HG03097 (cell line): ENCODE measurements at regions not wholly inside any gene's neighbourhood (a gene's known extent, or its start where the extent isn't known, plus 50 kb on each side); places are given as distances from the start of the nearest gene placed in this dataset.

Experiments
- ATAC-seq: cut with Tn5 transposase; IDR thresholded peaks from one replicate; pipeline ENCODE4 v1.9.1; 2021; ENCODE audit not compliant: unreplicated experiment, low FRiP score

DNA sequence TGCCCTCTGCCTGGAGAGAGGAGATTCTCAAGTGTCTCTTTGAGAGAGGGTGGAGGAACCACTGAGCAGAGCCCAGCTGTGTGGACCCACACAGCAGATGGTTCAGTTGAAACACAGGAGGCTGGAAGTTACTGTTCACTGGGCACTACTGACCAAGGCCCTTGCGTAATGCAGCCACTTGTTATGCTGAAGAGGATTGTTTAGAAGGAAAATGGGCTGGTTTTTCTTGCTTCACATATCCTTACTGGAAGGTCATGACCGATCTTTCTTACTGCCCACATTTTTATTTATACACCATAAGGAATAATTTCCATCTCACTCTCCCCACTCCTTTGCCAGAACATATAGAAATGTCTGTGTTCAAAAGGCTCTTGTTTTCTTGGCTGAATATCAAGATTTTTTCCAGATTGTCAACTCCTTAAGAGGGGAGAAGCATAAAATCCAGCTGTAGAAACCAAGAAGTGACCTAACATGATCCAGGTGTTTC lies 375.1 kb upstream of the DDHD1 start:
- ATAC-seq: no peak

DNA sequence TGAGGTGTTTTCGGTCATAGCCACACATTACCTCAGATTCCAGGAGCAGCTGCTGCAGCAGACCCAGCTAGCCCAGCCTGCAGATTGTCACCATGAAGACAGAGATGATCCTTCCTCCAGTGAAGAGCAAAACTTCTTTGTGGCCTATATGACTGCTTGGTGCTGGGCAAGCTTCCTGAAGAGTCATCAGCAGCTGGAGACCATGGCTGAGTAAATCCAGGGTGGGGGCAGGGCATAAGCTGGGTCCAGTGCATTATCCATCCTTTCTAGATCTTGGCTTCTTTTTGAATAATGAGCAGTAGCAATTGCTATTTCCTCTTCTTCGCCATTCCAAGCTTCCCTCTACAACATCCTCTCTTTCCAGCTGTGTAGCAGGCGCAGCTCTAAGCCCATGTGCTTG lies 373.1 kb upstream of the DDHD1 start:
- no peak for ATAC-seq

DNA sequence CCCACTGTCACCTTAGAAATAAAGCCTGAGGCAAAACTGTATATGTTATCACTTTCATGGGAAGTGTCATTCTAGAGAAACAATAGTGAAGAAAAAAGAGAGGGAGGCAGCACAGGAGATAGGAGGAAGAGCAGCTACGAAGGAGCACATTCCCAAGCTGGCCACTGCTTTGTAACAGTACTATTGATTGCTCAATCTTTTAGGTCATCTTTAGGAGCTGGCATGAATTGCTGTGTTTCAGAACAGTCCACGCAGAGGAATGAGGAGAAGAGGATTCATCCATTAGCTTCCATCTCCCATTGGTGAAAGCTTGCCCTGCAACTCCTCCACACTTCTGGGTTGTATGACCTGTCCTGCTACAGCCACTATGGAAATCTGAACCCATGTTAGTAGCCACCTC lies 372.5 kb upstream of the DDHD1 start:
- ATAC-seq: no peak

DNA sequence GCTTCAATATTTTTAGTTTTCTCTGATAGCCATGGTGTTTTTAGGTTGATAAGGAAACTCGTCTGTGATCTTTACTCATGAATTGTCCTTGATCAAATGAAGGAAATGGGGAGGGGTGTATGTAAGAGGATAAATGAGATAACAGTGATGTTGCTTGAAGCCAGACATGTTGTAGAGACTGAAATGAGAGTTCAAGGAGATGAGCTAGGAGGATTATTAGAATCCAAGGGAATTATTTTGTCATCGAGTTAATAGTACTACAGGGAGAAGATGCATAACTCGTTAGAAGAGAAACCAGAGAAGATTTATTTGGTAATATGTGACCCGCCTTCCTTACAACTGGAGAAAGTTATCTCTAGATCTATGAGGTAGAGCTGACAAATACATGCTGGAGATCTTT lies 371.3 kb upstream of the DDHD1 start:
- no peak for ATAC-seq

DNA sequence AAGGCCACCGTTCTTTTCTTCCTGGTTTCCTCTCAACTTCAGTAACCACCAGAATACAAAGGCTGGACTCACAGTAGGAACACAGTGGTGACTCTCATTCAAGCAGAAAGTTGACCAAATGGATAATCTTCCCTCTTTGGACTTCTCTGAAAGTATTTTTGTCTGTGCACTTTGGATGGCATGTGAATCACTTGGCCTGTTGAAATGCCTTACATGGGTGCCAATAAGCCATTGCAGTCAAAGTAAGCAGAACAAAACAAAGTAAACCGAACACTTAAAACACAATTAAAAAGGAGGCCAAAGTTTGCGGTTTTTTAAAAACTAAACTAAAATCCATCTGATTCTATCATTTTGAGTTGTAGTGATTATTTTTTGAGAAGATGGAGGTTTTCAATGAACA lies 370.1 kb upstream of the DDHD1 start:
- no peak for ATAC-seq

DNA sequence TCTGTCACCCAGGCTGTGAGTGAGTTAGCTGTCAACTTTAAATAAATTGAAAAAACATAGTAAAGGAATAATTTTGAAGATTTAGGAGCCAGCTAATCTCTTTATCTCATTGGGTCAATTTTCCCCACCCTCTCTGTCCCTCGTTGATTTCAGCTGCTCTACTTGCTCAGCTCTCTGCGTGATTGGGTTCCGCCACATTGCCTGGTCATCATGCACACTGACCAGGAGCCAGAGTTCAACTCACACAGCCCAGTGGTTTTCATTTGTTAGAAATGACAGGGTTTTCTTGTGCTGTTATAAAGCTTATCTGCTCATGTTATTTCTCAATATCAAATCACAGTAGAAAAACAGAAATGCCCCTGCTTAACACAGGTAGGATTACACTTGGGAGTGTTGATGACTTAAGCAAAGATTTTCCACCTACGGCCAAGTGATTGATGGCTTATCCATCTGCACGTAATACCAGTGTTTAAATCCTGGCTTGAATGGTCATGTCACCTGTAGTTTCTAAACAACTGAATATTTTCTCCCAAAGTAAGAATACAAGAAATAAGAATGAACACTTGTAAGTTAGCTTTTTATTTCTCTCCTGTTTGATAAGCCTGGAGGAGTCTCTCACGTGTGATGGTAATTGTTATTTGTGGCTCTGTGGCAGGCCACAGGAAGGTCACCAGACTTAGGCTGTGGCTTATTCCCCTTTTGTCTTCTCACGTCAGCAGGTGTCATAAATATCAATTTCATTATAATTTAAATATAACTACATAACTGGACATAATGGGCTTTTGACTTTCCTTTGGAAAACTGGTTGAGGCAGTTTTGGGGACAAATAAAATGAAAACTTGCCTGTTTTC lies 367.2 kb upstream of the DDHD1 start:
- no peak for ATAC-seq

DNA sequence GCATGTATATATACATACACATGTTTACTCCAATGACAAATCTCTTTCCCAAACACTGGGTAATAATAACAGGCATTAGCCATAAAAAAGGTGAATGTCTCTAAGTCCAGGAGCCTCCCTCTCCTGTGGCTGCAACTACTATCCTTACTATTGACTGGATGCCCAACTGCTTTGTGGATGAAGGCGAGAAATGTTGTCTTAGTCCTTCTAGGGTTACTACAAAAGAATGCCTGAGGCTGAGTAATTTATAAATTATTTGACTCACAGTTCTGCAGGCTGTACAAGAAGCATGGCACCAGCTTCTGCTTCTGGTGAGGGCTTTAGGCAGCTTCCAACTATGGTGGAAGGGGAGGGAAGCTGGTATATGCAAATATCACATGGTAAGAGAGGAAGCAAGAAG lies 366.0 kb upstream of the DDHD1 start:
- ATAC-seq: no peak

DNA sequence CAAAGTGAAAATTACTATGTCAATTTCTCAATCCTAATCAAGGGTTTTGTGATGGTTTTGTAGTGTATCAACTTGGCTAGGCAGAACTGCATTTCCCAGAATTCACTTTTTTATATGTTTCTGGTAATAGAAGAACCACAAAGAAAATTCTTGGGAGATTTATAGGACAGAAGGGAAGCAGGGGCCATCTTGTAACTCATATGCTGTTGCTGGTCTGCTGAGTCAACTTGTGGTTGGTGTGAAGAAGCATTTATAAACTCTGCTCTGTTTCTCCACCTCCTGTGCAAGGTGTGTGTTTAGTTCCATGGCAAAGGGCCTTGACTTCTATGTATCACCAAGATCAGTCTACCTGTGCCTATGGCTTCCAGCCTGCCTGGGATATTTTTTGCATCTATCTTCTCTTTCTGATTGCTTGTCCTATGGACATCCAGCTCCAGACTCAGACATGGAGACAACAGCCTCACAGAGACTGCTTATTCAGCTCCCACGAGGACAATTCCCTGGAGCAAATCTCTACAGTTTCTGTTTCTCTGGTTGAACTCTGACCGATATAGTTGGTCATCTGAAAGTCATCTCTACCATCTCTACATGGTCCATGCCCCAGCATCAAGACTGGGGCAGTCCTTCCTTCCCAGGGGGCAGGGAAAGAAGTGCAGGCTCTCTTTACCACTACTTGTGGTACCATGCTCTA lies 364.3 kb upstream of the DDHD1 start:
- ATAC-seq: no peak

DNA sequence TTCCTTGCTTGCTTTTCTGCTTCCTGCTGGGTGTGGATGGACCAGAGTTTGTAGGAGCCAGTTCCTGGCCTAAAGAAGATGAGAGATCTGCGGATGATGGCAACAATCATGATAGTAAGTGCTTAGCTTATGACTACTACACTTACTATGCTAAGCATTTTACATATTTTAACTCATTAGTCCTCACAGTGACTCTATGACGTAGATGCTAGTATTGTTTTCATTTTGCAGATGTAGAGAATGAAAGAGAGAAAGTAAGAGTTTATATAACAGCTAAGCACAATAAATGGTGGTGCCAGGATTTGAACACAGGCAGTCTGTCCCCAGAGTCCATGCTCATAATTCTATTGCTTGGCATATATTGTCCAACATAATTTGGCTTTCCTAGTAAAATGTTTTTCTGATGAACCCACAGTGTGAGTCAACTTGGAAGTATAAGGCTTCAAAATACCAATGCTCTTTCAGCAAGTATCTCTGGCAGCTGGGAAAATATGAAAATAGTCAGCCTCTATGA lies 363.2 kb upstream of the DDHD1 start:
- ATAC-seq: no peak

DNA sequence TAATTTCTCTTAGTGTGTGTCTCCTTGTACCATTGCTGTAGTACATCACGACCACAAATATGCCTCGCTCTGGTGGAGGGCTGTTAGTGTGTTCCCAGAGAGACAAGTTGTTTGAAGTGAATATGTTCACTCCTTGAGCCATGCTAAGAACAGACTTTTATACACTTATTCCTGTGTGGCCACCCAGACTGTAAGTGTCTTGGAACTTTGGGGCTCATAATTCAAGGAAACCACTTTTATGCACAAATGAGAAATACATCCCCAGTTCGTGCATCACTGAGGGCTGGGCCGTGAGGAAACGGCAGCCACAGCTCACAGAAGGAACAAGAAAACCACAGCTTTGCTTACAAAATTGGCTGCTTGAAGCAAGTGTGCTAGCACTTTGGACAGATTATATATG lies 362.2 kb upstream of the DDHD1 start:
- no peak for ATAC-seq

DNA sequence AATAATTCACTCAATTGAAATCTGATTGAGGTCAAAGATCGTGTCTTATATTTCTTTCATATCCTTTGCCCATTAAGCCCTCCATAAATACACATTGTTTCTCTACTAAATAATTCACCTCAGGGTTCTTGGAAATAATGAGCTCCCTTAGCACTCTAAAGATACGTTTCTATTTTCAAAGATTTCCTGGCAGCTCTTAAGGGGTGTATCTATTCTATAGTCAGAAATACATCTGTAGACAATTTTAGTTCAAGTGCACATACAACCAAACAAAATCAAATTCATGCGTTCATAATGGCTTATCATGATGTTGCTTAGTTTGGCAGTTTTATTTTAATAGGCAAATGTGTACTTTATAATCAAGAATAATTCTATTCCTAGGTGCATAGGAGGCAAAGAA lies 361.1 kb upstream of the DDHD1 start:
- ATAC-seq: no peak

DNA sequence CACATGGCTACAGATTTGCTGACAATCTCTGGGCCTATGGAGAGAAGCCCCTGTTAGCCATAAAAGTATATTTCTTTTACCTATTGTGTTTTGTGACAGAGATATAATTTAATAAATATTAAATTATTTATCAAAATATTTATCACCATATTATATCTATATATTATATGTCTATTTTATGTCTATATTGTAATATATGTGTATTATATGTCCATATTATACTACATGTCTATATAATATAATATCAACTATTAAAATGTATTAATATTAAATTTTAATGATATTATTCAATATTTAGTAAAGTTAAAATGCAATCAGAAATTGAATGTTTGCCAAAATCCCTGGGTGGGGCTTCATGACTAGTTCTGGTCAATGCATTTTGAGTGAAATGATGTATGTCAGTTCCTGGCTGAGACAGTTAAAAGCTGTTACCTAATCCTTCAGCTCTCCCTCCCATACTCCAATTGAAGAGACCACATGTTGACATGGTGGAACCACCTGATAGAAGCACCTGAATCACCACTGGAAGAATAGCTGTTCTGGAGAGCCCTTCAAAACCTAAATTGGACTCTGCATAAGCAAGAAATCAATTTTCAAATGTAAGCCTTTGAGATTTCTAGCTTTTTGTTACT lies 357.3 kb upstream of the DDHD1 start:
- ATAC-seq: no peak

DNA sequence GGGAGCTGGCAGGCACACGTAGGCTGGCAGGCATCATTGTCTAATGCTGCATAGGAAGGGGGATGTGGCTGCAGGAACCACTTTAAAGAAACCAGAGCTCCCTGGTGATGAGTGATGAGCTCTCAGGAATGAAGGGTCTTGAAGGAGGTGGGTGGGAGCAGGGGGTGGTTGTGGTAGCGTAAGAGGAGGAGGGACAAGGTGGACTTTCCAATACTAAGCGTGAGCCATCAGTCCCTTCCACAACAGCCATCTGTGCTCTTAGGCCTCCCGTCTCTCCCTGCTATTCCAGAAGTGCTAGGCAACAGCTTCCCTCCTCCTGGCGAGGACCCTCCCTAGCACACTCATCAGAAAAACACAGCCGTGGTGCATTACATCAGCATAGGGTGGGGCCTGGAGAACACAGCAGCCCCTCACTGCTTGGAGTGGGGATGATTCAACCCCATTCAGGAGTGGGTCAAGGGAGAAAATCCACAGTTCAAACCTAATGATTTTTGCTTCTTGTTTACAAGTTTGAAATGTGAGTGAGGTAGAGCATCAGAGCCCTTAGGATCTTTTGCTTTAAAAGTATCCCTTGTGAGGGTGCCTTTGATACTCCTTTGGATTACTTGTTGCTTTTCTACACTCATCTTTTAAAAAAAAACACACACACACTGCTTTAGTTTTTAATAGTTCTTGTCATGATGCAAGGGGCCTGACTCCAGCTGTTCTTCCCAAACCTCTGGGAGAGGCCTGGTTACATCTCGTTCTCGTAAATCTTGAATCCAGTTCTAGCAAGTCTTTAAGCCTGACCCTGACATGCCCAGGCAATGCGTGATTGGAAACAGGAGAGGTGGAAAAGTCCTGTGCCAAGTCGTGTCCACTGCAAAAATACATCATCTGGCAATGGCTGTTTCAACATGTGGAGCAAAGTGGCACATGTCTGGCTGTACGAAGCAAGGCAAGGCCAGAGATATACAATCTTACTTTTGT lies 356.4 kb upstream of the DDHD1 start:
- no peak for ATAC-seq

DNA sequence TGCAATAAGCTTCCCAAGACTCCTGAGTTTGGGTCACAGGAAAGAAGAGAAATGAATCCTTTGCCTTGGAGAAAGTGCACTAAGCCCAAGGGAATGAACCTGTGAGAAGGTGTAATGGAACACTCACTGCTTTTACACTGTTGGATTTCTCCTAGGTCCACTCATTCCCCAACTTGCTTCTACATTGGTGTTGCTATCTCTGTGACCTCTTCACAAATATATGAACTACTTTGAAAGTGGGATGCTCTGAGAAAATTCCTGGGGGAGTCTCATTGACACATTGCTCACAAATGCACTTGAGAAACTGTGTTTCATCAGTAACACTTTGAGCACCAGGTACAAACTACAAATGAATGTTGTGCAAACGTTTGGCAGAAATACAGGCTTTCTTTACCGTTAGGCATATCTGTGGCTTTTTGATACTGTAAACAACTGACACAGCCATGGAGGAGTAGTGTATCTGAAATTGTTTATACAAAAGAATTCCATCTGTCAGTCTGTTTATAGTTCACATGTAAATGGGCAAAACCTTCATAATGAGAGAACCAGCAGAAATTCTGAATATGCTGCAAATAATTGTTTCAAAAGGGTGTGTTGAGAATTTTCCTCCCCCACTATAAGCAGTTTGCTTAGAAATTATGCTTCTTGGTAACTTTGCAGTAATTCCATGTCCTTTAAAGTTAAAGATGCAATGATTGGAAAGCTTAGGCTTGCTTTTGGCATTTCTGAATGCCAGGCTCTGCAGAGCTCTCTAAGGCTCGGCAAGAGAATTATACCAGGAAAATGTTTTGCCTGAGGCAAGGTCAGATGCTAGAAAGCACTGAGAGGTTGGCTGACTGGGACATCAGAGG lies 348.5 kb upstream of the DDHD1 start:
- no peak for ATAC-seq

DNA sequence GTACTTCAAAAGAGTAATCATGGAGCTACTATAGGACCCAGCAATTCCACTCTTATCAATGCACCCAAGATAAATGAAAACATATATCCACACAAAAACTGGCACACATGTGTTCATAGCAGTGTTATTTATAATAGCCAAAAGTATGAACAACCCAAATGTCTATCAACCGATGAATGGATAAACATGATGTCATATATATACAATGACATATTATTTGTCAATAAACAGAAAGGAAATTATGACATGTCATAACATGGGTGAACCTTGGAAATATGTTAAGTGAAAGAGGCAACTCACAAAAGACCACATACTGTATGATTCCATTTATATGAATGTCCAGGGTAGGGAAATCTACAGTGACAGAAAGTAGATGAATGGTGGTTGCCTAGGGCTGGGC lies 347.1 kb upstream of the DDHD1 start:
- ATAC-seq: no peak

DNA sequence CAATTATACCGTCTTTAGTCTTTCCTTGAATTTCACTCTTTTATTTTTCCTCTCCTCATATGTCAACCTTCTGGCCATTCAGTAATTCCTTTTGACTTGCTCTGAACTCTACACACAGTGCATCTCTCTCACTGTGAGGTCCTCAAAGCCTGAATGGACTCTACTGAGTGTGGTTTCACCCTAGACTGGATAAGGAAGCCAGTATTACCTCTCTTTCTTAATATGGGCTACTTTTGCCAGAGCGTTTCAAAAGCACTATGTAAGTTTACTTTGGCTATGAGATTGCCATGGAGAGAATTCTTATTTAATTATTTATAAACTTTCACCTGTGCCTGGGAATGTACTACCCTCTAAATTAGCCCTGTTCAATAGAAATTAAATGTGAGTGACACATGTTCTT lies 343.5 kb upstream of the DDHD1 start:
- ATAC-seq: no peak

DNA sequence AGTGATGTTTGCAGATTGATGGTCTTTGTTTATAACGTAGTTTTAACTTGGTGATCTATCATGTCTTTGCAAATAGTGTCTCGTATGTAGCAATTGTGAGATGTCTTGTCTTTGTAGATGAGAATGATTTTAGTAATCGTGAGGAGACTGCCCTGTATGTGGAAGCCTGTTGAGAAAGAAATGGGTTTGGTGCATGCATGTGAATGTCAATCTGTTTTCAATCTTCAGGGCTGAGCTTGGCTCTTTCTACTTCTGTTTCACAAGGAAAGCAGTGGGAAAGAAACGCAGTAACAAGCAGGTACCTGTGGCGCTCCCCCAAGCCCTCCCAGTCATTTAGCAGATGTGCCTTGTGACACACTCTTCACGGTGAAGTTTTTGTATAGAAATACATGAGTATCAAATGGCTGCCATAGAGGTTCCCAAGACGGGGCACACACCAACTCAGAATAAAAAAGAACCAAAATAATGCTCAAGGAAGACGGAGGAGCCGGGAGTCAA lies 342.8 kb upstream of the DDHD1 start:
- no peak for ATAC-seq

DNA sequence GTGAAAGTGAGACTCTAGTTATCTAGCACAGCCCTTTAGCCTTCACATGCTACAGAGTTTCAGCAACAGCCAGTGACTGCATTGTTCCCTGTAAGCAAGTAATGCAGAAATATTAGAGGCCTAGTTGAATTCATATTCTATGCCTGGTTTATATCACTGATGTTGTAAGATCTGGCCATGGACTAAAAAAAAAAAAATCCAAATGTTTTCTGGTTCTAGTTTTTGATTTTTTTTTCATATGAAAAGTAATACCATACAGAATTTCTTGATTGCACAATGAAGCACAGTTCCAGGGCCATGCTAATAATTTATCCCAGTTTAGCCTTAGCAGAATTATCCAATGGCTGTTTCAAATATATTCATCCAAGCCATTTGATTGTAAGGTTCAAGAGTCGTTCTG lies 341.5 kb upstream of the DDHD1 start:
- ATAC-seq: no peak

DNA sequence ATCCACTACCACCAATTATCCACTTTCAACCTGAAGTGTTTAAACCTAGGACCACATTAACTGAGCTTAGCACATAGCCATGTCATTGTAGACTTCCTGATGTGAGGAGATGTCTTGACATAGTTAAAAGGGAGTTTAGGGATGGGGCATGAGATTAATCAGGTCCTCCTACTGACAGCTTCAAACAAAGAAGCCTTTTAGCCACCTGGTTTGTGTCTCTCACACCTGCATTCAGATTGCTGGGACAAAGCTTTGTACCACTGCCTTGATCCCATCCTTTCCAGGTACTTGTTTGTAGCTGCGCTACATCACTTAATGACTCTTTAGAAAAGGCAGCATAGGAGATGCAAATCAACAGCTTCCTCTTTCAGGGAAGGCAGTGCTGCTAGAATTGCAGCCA lies 340.7 kb upstream of the DDHD1 start:
- ATAC-seq: no peak
